ENCODE measurements at regions not wholly inside any gene's neighbourhood (a gene's known extent, or its start where the extent isn't known, plus 50 kb on each side); places are given as distances from the start of the nearest gene placed in this dataset.

- no peaks in the 10 kb centered on the region for H3K9me1 ChIP-seq (ENCODE audit: control insufficient read depth, insufficient read depth, low read length)
- ChIA-PET POLR2A (no interaction called here), CTCF (ENCODE audit: low intra/inter-chr PET ratio) (no interaction called here)
- ATAC-seq = no peak
- no peaks in the 10 kb centered on the region for H3K36me3 ChIP-seq (ENCODE audit: control insufficient read depth, insufficient read depth, low read length)
- in situ Hi-C loops (cut with MboI) = no loop called here
- intact Hi-C loops (cut with micrococcal nuclease) = no loop called here
- DNase-seq (ENCODE audit: extremely low read depth in 1 of 4, low spot score in 3 of 4) = no peak
- no peaks in the 10 kb centered on the region for H3K9me3 ChIP-seq (replicated peaks; ENCODE audit: control insufficient read depth, insufficient read depth, low read depth, low read length)
- no peak overlapping the region for H3K27ac ChIP-seq (ENCODE audit: extremely low read depth, low read depth, low read length)
- TF ChIP-seq PCBP2 (IDR thresholded peaks at IDR 0.05; ENCODE audit: low read depth, low read length, poor library complexity, severe bottlenecking) = no peak
- H4K20me1 ChIP-seq (replicated peaks; ENCODE audit: control insufficient read depth, insufficient read depth, low read length) = no peaks in the 10 kb centered on the region
- H3K79me2 ChIP-seq (ENCODE audit: control insufficient read depth, insufficient read depth, low read length) = no peaks in the 10 kb centered on the region
- H3K9ac ChIP-seq (ENCODE audit: insufficient read depth in 1 of 2, low read depth in 2 of 2, low read length in 2 of 2) = no peak overlapping the region
- H2AFZ ChIP-seq (ENCODE audit: low read depth, low read length) = no peak overlapping the region
- no TSS peak for BruUV-seq (replicated peaks)
- no peak overlapping the region for H3K4me2 ChIP-seq (ENCODE audit: insufficient read depth, low read length)
- H3K4me3 ChIP-seq = no peak overlapping the region
- 0% methylated on average over 2 of the region's 2 CpGs for WGBS (ENCODE audit: insufficient coverage, low coverage, missing lambda C conversion rate)
- no peak for FAIRE-seq
- no peaks in the 10 kb centered on the region for H3K4me1 ChIP-seq (replicated peaks in 1 of 2; ENCODE audit: control insufficient read depth in 2 of 2, insufficient read depth in 2 of 2, low read length in 2 of 2)
- H3K27me3 ChIP-seq (ENCODE audit: control insufficient read depth in 2 of 2, insufficient read depth in 2 of 2, low read length in 2 of 2) = peaks cover under 1 to 4% of the 10 kb centered on the region in 2 experiments; a peak in 2 of 5 replicates
Observed at GRCh38 chr13:27704681-27705080, 83.0 kb downstream of the POLR1D start.

GRCh38 chr13:27708325-27708724, 84.0 kb upstream of the GSX1 start:
- Histone ChIP-seq H3K9me3 (replicated peaks; ENCODE audit: control insufficient read depth, insufficient read depth, low read depth, low read length) (no peaks in the 10 kb centered on the region), H3K9me1 (ENCODE audit: control insufficient read depth, insufficient read depth, low read length) (no peaks in the 10 kb centered on the region), H3K27ac (ENCODE audit: extremely low read depth, low read depth, low read length) (no peak overlapping the region), H3K4me1 (replicated peaks in 1 of 2; ENCODE audit: control insufficient read depth in 2 of 2, insufficient read depth in 2 of 2, low read length in 2 of 2) (no peaks in the 10 kb centered on the region), H4K20me1 (replicated peaks; ENCODE audit: control insufficient read depth, insufficient read depth, low read length) (no peaks in the 10 kb centered on the region), H3K36me3 (ENCODE audit: control insufficient read depth, insufficient read depth, low read length) (no peaks in the 10 kb centered on the region), H3K4me3 (no peak overlapping the region), H3K27me3 (ENCODE audit: control insufficient read depth in 2 of 2, insufficient read depth in 2 of 2, low read length in 2 of 2) (peaks cover 3 to 4% of the 10 kb centered on the region in 2 experiments; a peak in 2 of 5 replicates), H3K9ac (ENCODE audit: insufficient read depth in 1 of 2, low read depth in 2 of 2, low read length in 2 of 2) (no peak overlapping the region), H3K79me2 (ENCODE audit: control insufficient read depth, insufficient read depth, low read length) (no peaks in the 10 kb centered on the region), H3K4me2 (ENCODE audit: insufficient read depth, low read length) (no peak overlapping the region), H2AFZ (ENCODE audit: low read depth, low read length) (no peak overlapping the region)
- 0% methylated on average over 7 of the region's 9 CpGs for WGBS (ENCODE audit: insufficient coverage, low coverage, missing lambda C conversion rate)
- FAIRE-seq (no peak), DNase-seq (ENCODE audit: extremely low read depth in 1 of 4, low spot score in 3 of 4) (no peak), ATAC-seq (no peak)
- in situ Hi-C loops (cut with MboI) = no loop called here
- intact Hi-C loops (cut with micrococcal nuclease) = no loop called here
- BruUV-seq (replicated peaks) = no TSS peak
- ChIA-PET POLR2A (no interaction called here), CTCF (ENCODE audit: low intra/inter-chr PET ratio) (no interaction called here)
- TF ChIP-seq ZFP36 (IDR thresholded peaks at IDR 0.05; ENCODE audit: low read depth, low read length, partially characterized antibody) (no peak), ZFX (CRISPR knock-in tag; IDR thresholded peaks at IDR 0.05) (no peak), ZZZ3 (IDR thresholded peaks at IDR 0.05) (no peak), ZNF318 (IDR thresholded peaks at IDR 0.05; ENCODE audit: borderline replicate concordance in 1 of 2, low read depth in 1 of 2) (no peak), ZBTB9 (CRISPR knock-in tag; IDR thresholded peaks at IDR 0.05) (no peak)
